ENCODE measurements at regions not wholly inside any gene's neighbourhood (a gene's known extent, or its start where the extent isn't known, plus 50 kb on each side); places are given as distances from the start of the nearest gene placed in this dataset.

- intact Hi-C loops (cut with micrococcal nuclease) = no loop called here
- Mint-ChIP-seq H3K4me1 (ENCODE audit: low read depth) (no peaks in the 10 kb centered on the region), H3K9me3 (peaks cover 5% of the 10 kb centered on the region), H3K27me3 (ENCODE audit: insufficient read depth) (no peaks in the 10 kb centered on the region), H3K4me3 (no peak overlapping the region), H3K36me3 (ENCODE audit: low read depth) (no peaks in the 10 kb centered on the region), H3K27ac (no peak overlapping the region)
- DNase-seq (ENCODE audit: low spot score) = no peak
Measured at GRCh38 chr15:97502038-97502437, 458.5 kb upstream of the ARRDC4 start.

GRCh38 chr15:97504031-97504792, 456.3 kb upstream of the ARRDC4 start:
- Mint-ChIP-seq H3K4me1 (ENCODE audit: low read depth) (no peaks in the 10 kb centered on the region), H3K36me3 (ENCODE audit: low read depth) (no peaks in the 10 kb centered on the region), H3K27ac (no peak overlapping the region), H3K9me3 (peaks cover 5% of the 10 kb centered on the region), H3K4me3 (no peak overlapping the region), H3K27me3 (ENCODE audit: insufficient read depth) (no peaks in the 10 kb centered on the region)
- intact Hi-C loops (cut with micrococcal nuclease) = no loop called here
- no peak for DNase-seq (ENCODE audit: low spot score)

GRCh38 chr15:97517737-97518136, 442.8 kb upstream of the ARRDC4 start:
- no peaks in the 10 kb centered on the region for H3K4me1 Mint-ChIP-seq (ENCODE audit: low read depth)
- no peak overlapping the region for H3K27ac Mint-ChIP-seq
- H3K9me3 Mint-ChIP-seq = peaks cover 5% of the 10 kb centered on the region
- no peak overlapping the region for H3K4me3 Mint-ChIP-seq
- intact Hi-C loops (cut with micrococcal nuclease) = no loop called here
- no peak for DNase-seq (ENCODE audit: low spot score)
- H3K27me3 Mint-ChIP-seq (ENCODE audit: insufficient read depth) = no peaks in the 10 kb centered on the region
- no peaks in the 10 kb centered on the region for H3K36me3 Mint-ChIP-seq (ENCODE audit: low read depth)

DNA sequence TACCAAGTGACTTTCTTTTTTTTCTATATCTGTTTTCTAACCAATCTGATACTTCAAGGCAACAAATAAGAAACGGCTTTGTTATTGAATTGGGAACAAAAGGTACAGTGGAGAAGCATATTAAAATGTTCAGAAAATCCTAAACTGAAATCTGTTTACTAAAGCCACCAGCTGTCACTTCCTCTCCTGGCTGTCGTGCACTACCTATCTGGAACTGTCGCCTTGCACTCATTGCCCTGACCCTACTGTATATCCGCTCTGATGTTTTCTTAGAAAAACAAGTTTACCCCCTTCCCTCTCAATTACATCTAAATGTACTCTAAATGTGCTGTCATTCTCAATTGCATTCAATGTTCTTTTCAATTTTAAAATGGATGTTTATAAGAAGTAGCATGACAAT, 439.8 kb upstream of the ARRDC4 start:
- Mint-ChIP-seq H3K4me1 (ENCODE audit: low read depth) (no peaks in the 10 kb centered on the region), H3K4me3 (no peak overlapping the region), H3K36me3 (ENCODE audit: low read depth) (no peaks in the 10 kb centered on the region), H3K27me3 (ENCODE audit: insufficient read depth) (no peaks in the 10 kb centered on the region), H3K27ac (no peak overlapping the region), H3K9me3 (no peaks in the 10 kb centered on the region)
- DNase-seq (ENCODE audit: low spot score) = no peak
- intact Hi-C loops (cut with micrococcal nuclease) = no loop called here

- H3K27ac Mint-ChIP-seq = no peak overlapping the region
- no peak for DNase-seq (ENCODE audit: low spot score)
- no peaks in the 10 kb centered on the region for H3K36me3 Mint-ChIP-seq (ENCODE audit: low read depth)
- H3K27me3 Mint-ChIP-seq (ENCODE audit: insufficient read depth) = no peaks in the 10 kb centered on the region
- intact Hi-C loops (cut with micrococcal nuclease) = no loop called here
- no peaks in the 10 kb centered on the region for H3K9me3 Mint-ChIP-seq
- no peaks in the 10 kb centered on the region for H3K4me1 Mint-ChIP-seq (ENCODE audit: low read depth)
- H3K4me3 Mint-ChIP-seq = no peak overlapping the region
Measured at GRCh38 chr15:97521381-97522285, 438.9 kb upstream of the ARRDC4 start.

DNA sequence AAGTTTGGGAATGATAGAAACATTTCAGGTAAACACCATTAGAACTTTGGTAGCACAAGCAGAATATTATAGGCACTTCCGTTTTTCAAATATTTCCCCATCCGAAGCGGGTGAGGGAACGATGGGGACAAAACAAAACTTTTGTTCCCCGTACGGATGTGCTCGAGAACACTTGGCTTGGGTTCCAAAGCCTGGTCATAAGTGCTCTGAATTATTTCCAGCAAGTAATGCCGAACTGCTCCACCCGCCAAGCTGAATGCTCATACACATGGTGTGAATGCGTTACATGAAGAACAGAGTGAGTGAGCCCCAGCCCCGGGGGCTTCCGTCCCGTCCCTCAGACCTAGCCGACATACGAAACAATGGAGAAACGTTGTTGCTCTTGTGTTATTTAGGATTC, 438.2 kb upstream of the ARRDC4 start:
- H3K27me3 Mint-ChIP-seq (ENCODE audit: insufficient read depth) = no peaks in the 10 kb centered on the region
- no peak overlapping the region for H3K4me3 Mint-ChIP-seq
- intact Hi-C loops (cut with micrococcal nuclease) = no loop called here
- no peak for DNase-seq (ENCODE audit: low spot score)
- H3K36me3 Mint-ChIP-seq (ENCODE audit: low read depth) = no peaks in the 10 kb centered on the region
- no peak overlapping the region for H3K27ac Mint-ChIP-seq
- no peaks in the 10 kb centered on the region for H3K9me3 Mint-ChIP-seq
- H3K4me1 Mint-ChIP-seq (ENCODE audit: low read depth) = no peaks in the 10 kb centered on the region

DNA sequence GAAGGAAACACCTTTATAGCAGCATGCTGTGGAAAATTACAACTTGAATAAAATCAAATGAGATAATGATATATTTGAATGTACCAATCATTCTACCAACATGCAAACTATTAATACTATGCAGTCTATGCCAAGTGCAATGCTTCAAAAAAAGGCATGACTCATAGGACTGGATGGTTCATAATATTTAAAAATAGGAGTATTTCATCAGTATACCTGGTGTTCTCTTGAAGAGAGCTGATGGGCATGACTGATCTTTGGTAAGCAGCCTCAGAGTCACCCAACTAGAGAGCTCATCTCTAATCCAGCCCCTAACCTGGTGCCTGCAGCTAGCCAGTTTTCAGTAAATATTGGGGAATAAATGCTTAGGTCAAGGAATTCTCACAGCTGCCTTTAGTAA, 434.7 kb upstream of the ARRDC4 start:
- no peaks in the 10 kb centered on the region for H3K27me3 Mint-ChIP-seq (ENCODE audit: insufficient read depth)
- H3K4me3 Mint-ChIP-seq = no peak overlapping the region
- intact Hi-C loops (cut with micrococcal nuclease) = no loop called here
- DNase-seq (ENCODE audit: low spot score) = no peak
- no peaks in the 10 kb centered on the region for H3K36me3 Mint-ChIP-seq (ENCODE audit: low read depth)
- no peaks in the 10 kb centered on the region for H3K4me1 Mint-ChIP-seq (ENCODE audit: low read depth)
- H3K9me3 Mint-ChIP-seq = no peaks in the 10 kb centered on the region
- no peak overlapping the region for H3K27ac Mint-ChIP-seq

DNA sequence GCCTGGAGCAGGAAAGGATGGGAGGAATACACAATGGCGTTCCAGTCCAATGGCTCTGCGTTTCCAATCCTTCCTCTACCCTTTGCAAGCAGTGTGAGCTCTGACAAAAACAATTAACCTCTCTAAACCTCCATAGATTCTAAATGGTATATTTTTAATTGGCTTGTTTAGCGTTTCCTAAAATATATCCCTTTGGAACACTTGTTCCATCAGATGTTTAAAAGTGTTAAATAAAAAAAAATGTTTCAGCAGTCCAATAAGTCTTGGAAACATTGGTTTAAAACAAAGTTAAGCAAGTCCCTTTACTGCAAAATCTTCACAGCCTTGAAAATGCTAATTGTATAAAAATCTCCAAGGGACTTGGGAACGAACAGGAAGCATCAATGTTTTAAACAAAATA, 432.3 kb upstream of the ARRDC4 start:
- Mint-ChIP-seq H3K27me3 (ENCODE audit: insufficient read depth) (no peaks in the 10 kb centered on the region), H3K9me3 (no peaks in the 10 kb centered on the region), H3K36me3 (ENCODE audit: low read depth) (no peaks in the 10 kb centered on the region), H3K27ac (no peak overlapping the region), H3K4me3 (no peak overlapping the region), H3K4me1 (ENCODE audit: low read depth) (no peaks in the 10 kb centered on the region)
- no peak for DNase-seq (ENCODE audit: low spot score)
- intact Hi-C loops (cut with micrococcal nuclease) = no loop called here

DNA sequence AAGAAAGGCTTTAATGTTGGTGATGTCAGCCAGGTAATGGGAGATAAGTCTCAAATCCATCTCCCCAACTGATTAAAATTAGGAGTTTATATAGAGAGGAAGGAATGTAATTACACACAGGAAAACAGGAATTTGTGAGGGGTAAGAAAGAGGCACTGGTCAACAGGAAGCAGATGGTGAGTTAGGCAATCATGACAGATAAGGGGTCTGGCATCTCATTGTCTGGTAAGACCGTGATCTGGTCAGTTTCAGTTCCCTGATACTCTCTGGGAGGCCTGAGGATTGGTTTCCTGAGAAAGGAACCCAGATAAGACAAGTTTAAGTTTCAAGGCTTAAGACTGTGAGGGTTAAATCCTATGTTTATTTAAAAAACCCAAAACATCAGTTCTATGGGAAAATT, 414.7 kb upstream of the ARRDC4 start:
- intact Hi-C loops (cut with micrococcal nuclease) = no loop called here
- Mint-ChIP-seq H3K9me3 (peaks cover 11% of the 10 kb centered on the region), H3K27ac (no peak overlapping the region), H3K4me3 (no peak overlapping the region), H3K36me3 (ENCODE audit: low read depth) (no peaks in the 10 kb centered on the region), H3K4me1 (ENCODE audit: low read depth) (no peaks in the 10 kb centered on the region), H3K27me3 (ENCODE audit: insufficient read depth) (no peaks in the 10 kb centered on the region)
- no peak for DNase-seq (ENCODE audit: low spot score)

GRCh38 chr15:97547381-97547780, 413.1 kb upstream of the ARRDC4 start:
- DNase-seq (ENCODE audit: low spot score) = no peak
- Mint-ChIP-seq H3K4me1 (ENCODE audit: low read depth) (no peaks in the 10 kb centered on the region), H3K36me3 (ENCODE audit: low read depth) (no peaks in the 10 kb centered on the region), H3K9me3 (peaks cover 11% of the 10 kb centered on the region), H3K4me3 (no peak overlapping the region), H3K27me3 (ENCODE audit: insufficient read depth) (no peaks in the 10 kb centered on the region), H3K27ac (no peak overlapping the region)
- intact Hi-C loops (cut with micrococcal nuclease) = no loop called here

- DNase-seq (ENCODE audit: low spot score) = no peak
- no peaks in the 10 kb centered on the region for H3K4me1 Mint-ChIP-seq (ENCODE audit: low read depth)
- H3K9me3 Mint-ChIP-seq = peaks cover 3% of the 10 kb centered on the region
- no peaks in the 10 kb centered on the region for H3K36me3 Mint-ChIP-seq (ENCODE audit: low read depth)
- no peak overlapping the region for H3K27ac Mint-ChIP-seq
- intact Hi-C loops (cut with micrococcal nuclease) = no loop called here
- H3K4me3 Mint-ChIP-seq = no peak overlapping the region
- no peaks in the 10 kb centered on the region for H3K27me3 Mint-ChIP-seq (ENCODE audit: insufficient read depth)
Measured at GRCh38 chr15:97561529-97561928, 399.0 kb upstream of the ARRDC4 start.

DNA sequence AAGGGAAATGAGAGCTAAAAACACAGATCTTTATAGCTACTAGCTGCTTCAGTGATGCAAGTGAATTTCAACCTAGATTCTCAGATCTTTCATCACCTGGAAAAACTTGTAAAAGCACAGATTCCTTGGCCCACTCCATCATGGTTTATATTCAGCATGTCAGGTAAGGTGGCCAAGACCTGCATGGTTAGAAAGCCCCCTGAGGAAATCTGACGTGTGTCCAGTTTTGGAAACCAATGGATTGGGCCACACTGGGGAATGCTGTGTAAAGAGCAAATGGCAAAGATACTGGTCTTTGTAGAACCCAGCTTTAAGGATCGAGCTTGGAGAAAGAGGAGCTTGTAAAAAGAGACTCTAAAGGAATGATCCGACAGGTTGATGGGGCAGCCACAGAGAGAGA, 397.0 kb upstream of the ARRDC4 start:
- DNase-seq (ENCODE audit: low spot score) = no peak
- Mint-ChIP-seq H3K27me3 (ENCODE audit: insufficient read depth) (no peaks in the 10 kb centered on the region), H3K9me3 (peaks cover 3% of the 10 kb centered on the region), H3K27ac (no peak overlapping the region), H3K36me3 (ENCODE audit: low read depth) (no peaks in the 10 kb centered on the region), H3K4me3 (no peak overlapping the region), H3K4me1 (ENCODE audit: low read depth) (no peaks in the 10 kb centered on the region)
- intact Hi-C loops (cut with micrococcal nuclease) = no loop called here

DNA sequence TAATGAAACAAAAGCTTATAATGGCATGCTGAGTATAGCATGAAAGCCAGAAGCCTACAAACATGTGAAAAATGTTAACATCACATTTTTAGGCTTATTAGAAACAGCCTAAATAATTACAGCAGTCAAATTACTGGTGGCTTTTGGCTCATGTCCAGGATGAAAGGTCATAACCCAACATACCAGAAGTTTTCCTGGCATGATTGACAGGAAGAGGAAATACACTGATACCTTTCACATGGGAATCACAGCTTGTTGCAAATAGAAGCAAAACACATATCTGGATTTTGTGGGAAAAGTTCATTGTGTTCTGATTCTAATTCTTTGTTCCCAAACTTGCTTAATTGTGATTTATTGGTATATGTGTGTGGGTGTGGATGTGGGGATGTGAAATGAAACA, 393.5 kb upstream of the ARRDC4 start:
- H3K4me1 Mint-ChIP-seq (ENCODE audit: low read depth) = no peaks in the 10 kb centered on the region
- intact Hi-C loops (cut with micrococcal nuclease) = no loop called here
- H3K27me3 Mint-ChIP-seq (ENCODE audit: insufficient read depth) = no peaks in the 10 kb centered on the region
- H3K9me3 Mint-ChIP-seq = peaks cover 3% of the 10 kb centered on the region
- no peaks in the 10 kb centered on the region for H3K36me3 Mint-ChIP-seq (ENCODE audit: low read depth)
- H3K4me3 Mint-ChIP-seq = no peak overlapping the region
- DNase-seq (ENCODE audit: low spot score) = no peak
- no peak overlapping the region for H3K27ac Mint-ChIP-seq
